ENCODE measurements at regions not wholly inside any gene's neighbourhood (a gene's known extent, or its start where the extent isn't known, plus 50 kb on each side); places are given as distances from the start of the nearest gene placed in this dataset.
"Not testable (repeated sequence)": the region's sequence is repeated elsewhere in the genome, so short reads cannot be mapped to it uniquely, and the experiment has no call there.

GRCh38 chr20:58031350-58031749 is 197.1 kb downstream of the ANKRD60 start:
- TF ChIP-seq CTCF (IDR thresholded peaks at IDR 0.05; ENCODE audit: insufficient read depth, low read length); POLR2AphosphoS5 (IDR thresholded peaks at IDR 0.05; ENCODE audit: low read depth): not testable (repeated sequence)
